ENCODE measurements at regions not wholly inside any gene's neighbourhood (a gene's known extent, or its start where the extent isn't known, plus 50 kb on each side); places are given as distances from the start of the nearest gene placed in this dataset.

DNA sequence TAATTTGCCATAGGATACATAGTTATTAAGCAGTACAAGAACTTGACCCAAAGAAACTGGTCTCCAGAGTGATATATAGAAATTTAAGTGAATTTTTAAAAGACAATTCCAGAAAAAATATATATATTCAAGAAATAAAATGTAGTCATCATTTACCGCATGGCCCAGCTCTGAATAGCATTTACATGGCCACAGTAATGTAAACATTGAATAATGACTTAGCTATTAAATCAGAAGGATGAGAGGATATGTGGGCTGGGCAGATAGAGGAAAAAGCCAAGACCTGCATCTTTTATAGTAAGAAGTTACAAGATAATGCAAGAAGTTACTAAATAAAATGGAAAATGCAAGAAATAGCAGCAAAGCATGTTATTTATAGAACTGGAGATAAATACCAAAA is 405.2 kb upstream of the WWC1 start:
- TF ChIP-seq CTCF (IDR thresholded peaks at IDR 0.05; ENCODE audit: low read length), result no peak
- no peak for TF ChIP-seq EZH2 (IDR thresholded peaks at IDR 0.05; ENCODE audit: borderline replicate concordance, low read length)
